Large intestine (tissue), 3 donors: ENCODE measurements at regions not wholly inside any gene's neighbourhood (a gene's known extent, or its start where the extent isn't known, plus 50 kb on each side); places are given as distances from the start of the nearest gene placed in this dataset.

Source experiments
- DNase-seq, 2 donors: peaks; one replicate each; pipeline versions ENCODE4 v3.0.0 to v3.0.0-alpha.2; 2013
- H3K27ac ChIP-seq: one replicate; pipeline ENCODE4 v1.5.1; 2013; ENCODE audit warnings: low read length
- H3K27me3 ChIP-seq: 2 replicates; pipeline ENCODE4 v1.6.1; 2013; ENCODE audit warnings: low read length; ENCODE audit not compliant: control insufficient read depth, insufficient read depth
- H3K36me3 ChIP-seq: 2 replicates; pipeline ENCODE4 v1.6.1; 2013; ENCODE audit warnings: low read length; ENCODE audit not compliant: control insufficient read depth, insufficient read depth
- H3K4me1 ChIP-seq: one replicate; pipeline ENCODE4 v1.6.1; 2013; ENCODE audit warnings: low read length; ENCODE audit not compliant: control insufficient read depth, insufficient read depth
- H3K4me3 ChIP-seq: one replicate; pipeline ENCODE4 v1.5.1; 2013; ENCODE audit warnings: low read length
- H3K9me3 ChIP-seq: one replicate; pipeline ENCODE4 v1.6.1; 2013; ENCODE audit warnings: mild to moderate bottlenecking, low read depth, low read length, moderate library complexity; ENCODE audit not compliant: control insufficient read depth
- WGBS: methylation state at CpG from one replicate; pipeline ENCODE4 v1.1.5; 2013; ENCODE audit warnings: low lambda C conversion rate; ENCODE audit not compliant: insufficient coverage; 5-methylcytosine and 5-hydroxymethylcytosine counted together

DNA sequence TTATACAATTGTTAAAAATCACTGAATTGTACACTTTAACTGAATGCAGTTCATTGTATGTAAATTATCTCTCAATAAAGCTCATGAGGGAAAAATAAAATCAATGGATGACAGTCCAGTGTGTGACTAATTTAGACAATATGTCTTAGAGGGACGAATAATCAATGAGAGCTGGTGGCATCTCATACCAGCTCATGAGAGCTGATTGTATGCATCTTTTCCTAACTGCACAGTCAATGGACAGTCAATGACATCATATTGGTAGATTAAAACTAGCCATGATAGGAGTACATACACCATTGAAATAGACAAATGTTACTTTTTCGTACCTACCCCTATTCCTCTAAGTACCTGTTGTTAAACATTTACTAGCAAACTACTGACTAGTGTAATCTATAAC lies 946.1 kb downstream of the SQOR start:
- H3K27ac ChIP-seq: no peak overlapping the region
- H3K27me3 ChIP-seq: no peaks in the 10 kb centered on the region
- DNase-seq: no peak
- H3K4me3 ChIP-seq: no peak overlapping the region
- no peaks in the 10 kb centered on the region for H3K36me3 ChIP-seq
- H3K9me3 ChIP-seq: no peaks in the 10 kb centered on the region
- H3K4me1 ChIP-seq: no peaks in the 10 kb centered on the region
- 100% methylated on average over 1 of the region's 2 CpGs for WGBS

DNA sequence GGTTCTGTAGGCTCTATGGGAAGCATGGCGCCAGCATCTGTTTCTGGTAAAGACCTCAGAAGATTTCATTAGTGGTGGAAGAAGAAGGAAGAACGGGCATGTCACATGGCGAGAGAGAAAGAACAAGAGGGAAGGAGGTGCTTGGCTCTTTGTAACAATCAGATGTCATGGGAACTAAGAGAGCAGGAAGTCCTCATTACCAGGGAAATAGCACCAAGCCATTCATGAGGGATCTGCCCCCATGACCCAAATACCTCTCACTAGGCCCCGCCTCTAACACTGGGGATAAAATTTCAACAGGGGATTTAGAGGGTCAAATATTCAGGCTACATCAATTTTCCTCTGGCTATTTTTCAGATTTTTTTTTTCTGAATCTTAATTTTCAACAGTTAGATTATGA lies 954.3 kb downstream of the SQOR start:
- Histone ChIP-seq H3K4me3 (no peak overlapping the region), H3K36me3 (no peaks in the 10 kb centered on the region), H3K4me1 (no peaks in the 10 kb centered on the region), H3K9me3 (no peaks in the 10 kb centered on the region), H3K27me3 (no peaks in the 10 kb centered on the region), H3K27ac (no peak overlapping the region)
- WGBS: 100% methylated on average over 2 of the region's 4 CpGs
- DNase-seq: no peak

DNA sequence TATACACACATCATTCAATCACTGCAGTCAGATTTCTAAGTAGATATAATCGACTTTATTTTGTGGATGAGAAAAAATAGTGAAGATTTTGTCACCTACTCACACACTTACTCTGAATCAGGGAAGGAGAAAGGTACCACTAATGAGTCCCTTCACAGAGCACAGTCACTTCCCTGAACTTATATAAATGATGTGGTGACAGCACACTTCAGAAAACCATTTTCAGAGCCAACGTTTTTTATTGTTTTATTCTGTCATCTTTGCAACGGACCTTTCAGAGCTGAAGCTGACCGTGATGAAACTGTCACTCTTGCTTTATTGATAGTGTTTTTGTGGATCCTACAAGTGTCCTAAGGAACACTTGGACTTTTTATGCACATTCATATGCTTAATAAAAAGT lies 956.6 kb downstream of the SQOR start:
- Histone ChIP-seq H3K36me3 (no peaks in the 10 kb centered on the region), H3K27ac (no peak overlapping the region), H3K27me3 (no peaks in the 10 kb centered on the region), H3K4me1 (no peaks in the 10 kb centered on the region), H3K9me3 (no peaks in the 10 kb centered on the region), H3K4me3 (no peak overlapping the region)
- 67% methylated on average over 3 of the region's 4 CpGs for WGBS
- no peak for DNase-seq

DNA sequence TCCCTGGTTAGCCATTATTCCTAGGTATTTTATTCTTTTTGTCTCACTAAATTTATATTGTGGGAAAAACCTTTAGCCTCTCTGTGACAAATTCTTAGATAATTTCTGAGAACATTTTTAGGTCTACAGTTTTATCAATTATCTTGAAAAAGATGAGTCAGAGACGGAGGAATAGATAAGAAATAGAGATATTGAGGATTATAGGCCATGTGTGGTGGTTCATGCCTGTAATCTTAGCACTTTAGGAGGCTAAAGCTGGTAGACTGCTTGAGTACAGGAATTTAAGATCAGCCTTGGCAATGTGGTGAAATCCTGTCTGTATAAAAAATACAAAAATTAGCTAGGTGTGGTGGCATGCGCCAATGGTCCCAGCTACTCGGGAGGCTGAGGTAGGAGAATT lies 960.2 kb downstream of the SQOR start:
- Histone ChIP-seq H3K9me3 (no peaks in the 10 kb centered on the region), H3K4me1 (no peaks in the 10 kb centered on the region), H3K27ac (no peak overlapping the region), H3K4me3 (no peak overlapping the region), H3K27me3 (no peaks in the 10 kb centered on the region), H3K36me3 (no peaks in the 10 kb centered on the region)
- WGBS: 60% methylated on average over 1 of the region's 3 CpGs
- DNase-seq: no peak

DNA sequence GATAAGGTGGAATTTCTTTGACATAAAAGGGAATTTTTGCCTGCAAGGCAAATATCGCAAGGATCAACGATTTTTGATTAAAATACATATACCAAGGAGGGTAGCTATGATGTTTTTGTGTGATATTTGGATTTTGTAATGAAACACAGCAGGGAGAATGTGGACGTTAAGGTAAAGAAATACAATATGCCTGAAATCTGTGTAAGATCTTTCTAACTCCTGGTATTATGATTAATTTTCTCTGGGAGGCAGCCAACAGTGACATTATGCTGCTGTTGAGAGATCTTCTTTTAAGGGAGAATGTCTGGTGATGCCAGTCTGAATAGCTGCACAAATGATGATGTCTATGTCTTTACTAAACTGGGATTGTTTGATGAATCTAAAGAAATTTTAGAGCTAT lies 972.2 kb downstream of the SQOR start:
- Histone ChIP-seq H3K27ac (no peak overlapping the region), H3K4me3 (no peak overlapping the region), H3K27me3 (no peaks in the 10 kb centered on the region), H3K36me3 (no peaks in the 10 kb centered on the region), H3K4me1 (no peaks in the 10 kb centered on the region), H3K9me3 (no peaks in the 10 kb centered on the region)
- no peak for DNase-seq
- 100% methylated on average over 1 of the region's 3 CpGs for WGBS

DNA sequence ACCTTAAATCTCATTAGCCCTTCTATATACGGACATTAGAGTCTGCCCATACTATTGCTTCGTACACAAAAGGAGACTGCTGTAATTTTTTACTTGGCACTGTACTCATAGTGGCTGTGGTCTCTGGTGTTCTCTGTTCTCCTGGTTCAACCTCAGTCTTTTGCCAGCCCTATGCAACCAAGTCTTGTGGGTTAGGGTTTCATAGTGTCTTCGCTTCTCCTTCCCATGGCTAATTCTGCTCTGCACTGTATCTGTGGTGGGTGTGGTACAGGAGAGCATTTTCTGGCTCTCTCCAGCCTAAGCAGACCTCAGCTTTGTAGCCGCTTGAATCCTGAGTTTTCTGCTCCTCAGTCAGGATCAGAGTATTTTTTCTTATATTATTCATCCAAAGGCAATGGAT lies 981.2 kb downstream of the SQOR start:
- no peaks in the 10 kb centered on the region for H3K9me3 ChIP-seq
- H3K27ac ChIP-seq: no peak overlapping the region
- no peak for DNase-seq
- no peak overlapping the region for H3K4me3 ChIP-seq
- H3K36me3 ChIP-seq: no peaks in the 10 kb centered on the region
- WGBS: 100% methylated on average over 1 of the region's 4 CpGs
- H3K27me3 ChIP-seq: no peaks in the 10 kb centered on the region
- H3K4me1 ChIP-seq: no peaks in the 10 kb centered on the region

DNA sequence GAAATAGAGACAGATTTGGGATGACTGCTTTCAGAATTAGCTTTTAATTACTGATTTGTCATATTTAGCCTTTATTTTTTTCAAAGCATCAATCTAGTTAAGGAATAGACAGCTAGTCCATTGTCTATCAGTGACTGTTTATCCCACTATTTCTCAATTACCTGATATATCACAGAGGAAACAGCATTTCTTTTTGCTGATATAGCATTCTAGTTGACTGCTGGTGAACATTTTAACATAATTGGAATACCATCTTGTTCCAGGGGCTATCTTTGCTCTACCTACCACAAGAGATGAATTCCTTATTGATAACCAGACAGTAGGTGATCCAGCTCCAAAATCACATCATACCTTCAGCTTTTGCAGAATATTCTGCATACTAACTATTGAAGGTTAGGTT lies 982.7 kb downstream of the SQOR start:
- Histone ChIP-seq H3K27ac (no peak overlapping the region), H3K4me3 (no peak overlapping the region)
- DNase-seq: no peak

DNA sequence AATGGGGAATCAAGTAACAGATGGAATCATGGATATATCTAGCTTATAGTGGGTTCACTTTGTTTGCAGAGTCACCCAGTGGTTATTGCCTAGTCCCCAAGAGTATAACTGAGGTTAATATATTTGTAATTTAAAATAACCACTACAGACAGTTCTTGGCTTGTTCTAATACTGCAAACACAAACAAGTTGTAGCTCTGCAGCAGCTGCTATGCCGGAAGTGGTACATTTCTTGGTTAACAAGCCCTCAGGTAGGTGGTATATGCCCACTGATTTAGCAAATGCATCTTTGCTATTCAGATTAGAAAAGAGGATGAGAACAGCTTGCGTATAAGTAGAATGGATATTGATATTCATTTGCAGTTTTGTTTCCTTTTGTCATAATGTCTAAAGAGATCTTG lies 984.2 kb downstream of the SQOR start:
- H3K27ac ChIP-seq: no peak overlapping the region
- no peak overlapping the region for H3K4me3 ChIP-seq
- no peaks in the 10 kb centered on the region for H3K9me3 ChIP-seq
- WGBS: 100% methylated on average over 1 of the region's 2 CpGs
- DNase-seq: no peak
- H3K27me3 ChIP-seq: no peaks in the 10 kb centered on the region
- H3K4me1 ChIP-seq: no peaks in the 10 kb centered on the region
- no peaks in the 10 kb centered on the region for H3K36me3 ChIP-seq

More for the DNA sequence above, 982.7 kb downstream of the SQOR start:
- H3K36me3 ChIP-seq: no peaks in the 10 kb centered on the region
- H3K27me3 ChIP-seq: no peaks in the 10 kb centered on the region
- no peaks in the 10 kb centered on the region for H3K4me1 ChIP-seq
- H3K9me3 ChIP-seq: no peaks in the 10 kb centered on the region

DNA sequence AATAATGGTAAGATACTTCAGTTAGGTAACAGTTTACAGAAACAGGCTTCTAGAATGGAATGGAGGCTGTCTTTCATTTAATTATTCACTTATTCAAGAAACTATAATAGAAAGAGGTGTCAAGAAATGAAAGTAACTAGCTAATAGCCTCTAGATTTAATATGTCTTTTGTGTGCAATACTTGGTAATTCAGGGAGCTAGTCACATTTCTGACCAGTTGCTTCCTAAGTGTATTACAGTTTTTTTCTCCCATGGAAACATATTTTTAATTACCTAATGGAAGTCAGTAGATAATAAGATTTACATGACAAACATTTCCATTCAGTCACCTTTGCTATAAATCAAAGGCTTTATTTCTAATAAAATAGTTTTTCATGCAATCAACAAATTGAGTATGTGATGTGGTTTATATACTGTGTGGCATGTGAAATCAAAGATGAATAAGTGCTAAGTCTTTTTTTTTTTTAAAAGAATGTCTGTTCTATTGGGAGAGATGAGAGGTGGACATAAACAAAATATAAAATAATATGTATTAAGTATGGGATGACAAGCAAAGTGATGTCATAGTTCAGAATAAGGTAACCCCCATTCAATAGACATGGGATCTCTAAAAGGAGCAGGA lies 985.7 kb downstream of the SQOR start:
- DNase-seq: no peak
- H3K27ac ChIP-seq: no peak overlapping the region
- no peaks in the 10 kb centered on the region for H3K27me3 ChIP-seq
- H3K4me3 ChIP-seq: no peak overlapping the region
- no peaks in the 10 kb centered on the region for H3K9me3 ChIP-seq
- H3K36me3 ChIP-seq: no peaks in the 10 kb centered on the region
- no peaks in the 10 kb centered on the region for H3K4me1 ChIP-seq

DNA sequence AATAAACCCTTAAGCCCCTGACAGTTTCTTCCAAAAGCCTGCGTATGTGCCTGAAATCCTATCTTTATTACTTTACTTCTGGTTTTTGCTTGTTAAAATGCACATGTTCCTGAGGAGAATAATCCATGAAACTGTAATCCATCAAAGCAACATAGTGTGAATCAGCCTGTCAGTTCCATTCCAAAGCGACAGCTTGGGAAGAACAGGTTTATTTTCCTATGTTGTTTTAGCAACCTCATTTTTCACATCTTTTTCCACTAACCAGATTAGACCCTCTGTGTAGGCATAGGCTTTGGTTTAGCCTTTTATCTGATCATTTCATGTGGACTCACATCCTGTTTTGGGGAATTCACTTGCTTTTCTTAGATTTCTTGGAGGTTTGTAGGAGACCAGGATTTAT lies 988.0 kb downstream of the SQOR start:
- H3K4me3 ChIP-seq: no peak overlapping the region
- H3K27me3 ChIP-seq: no peaks in the 10 kb centered on the region
- H3K4me1 ChIP-seq: no peaks in the 10 kb centered on the region
- H3K36me3 ChIP-seq: no peaks in the 10 kb centered on the region
- no CpG with 5 or more reads among the region's 2 CpGs for WGBS
- no peak for DNase-seq
- H3K9me3 ChIP-seq: no peaks in the 10 kb centered on the region
- no peak overlapping the region for H3K27ac ChIP-seq

DNA sequence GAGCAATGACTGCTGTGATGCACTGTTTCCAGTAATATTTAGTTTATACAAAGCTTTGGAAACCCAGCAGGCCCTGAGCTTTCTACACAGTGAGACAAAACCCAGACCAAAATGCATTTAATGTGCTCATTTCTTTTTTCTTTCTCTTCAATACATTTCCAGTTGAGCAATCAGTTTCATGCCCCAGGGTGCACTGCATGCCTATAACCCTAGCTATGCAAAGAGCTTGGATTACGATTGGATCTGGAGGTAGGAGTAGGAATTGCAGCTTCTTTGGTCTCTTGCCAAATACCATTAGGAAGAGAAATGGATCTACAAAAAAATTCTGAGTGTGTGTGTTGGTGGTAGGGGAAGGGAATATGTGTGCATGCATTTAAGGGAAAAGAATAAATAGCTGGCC lies 1001.4 kb downstream of the SQOR start:
- no peak for DNase-seq
- Histone ChIP-seq H3K27ac (no peak overlapping the region), H3K27me3 (no peaks in the 10 kb centered on the region), H3K36me3 (no peaks in the 10 kb centered on the region), H3K9me3 (no peaks in the 10 kb centered on the region), H3K4me3 (no peak overlapping the region), H3K4me1 (no peaks in the 10 kb centered on the region)
- no CpG with 5 or more reads among the region's 1 CpG for WGBS
